GM18499 (cell line): ENCODE measurements at regions not wholly inside any gene's neighbourhood (a gene's known extent, or its start where the extent isn't known, plus 50 kb on each side); places are given as distances from the start of the nearest gene placed in this dataset.

Experiments
- ATAC-seq: cut with Tn5 transposase; IDR thresholded peaks from one replicate; pipeline ENCODE4 v1.9.1; 2021; ENCODE audit warnings: moderate number of reproducible peaks; ENCODE audit not compliant: insufficient read depth, unreplicated experiment

- ATAC-seq, result no peak
Observed at GRCh38 chr7:15798081-15798480, 111.6 kb upstream of the MEOX2 start.

GRCh38 chr7:15795393-15795792, 108.9 kb upstream of the MEOX2 start:
- ATAC-seq, result no peak

GRCh38 chr7:15794801-15795200, 108.3 kb upstream of the MEOX2 start:
- no peak for ATAC-seq

- ATAC-seq, result no peak
Observed at GRCh38 chr7:15784694-15785030, 98.2 kb upstream of the MEOX2 start.

GRCh38 chr7:15783987-15784693, 97.7 kb upstream of the MEOX2 start:
- ATAC-seq, result no peak

- ATAC-seq, result no peak
Observed at GRCh38 chr7:15782656-15783055, 96.2 kb upstream of the MEOX2 start.

GRCh38 chr7:15781944-15782343, 95.5 kb upstream of the MEOX2 start:
- no peak for ATAC-seq

- no peak for ATAC-seq
Observed at GRCh38 chr7:15780271-15780670, 93.8 kb upstream of the MEOX2 start.

GRCh38 chr7:15778191-15778590, 91.7 kb upstream of the MEOX2 start:
- no peak for ATAC-seq

- ATAC-seq, result no peak
Observed at GRCh38 chr7:15765753-15766152, 79.3 kb upstream of the MEOX2 start.

- ATAC-seq, result no peak
Observed at GRCh38 chr7:15764851-15765382, 78.4 kb upstream of the MEOX2 start.

- no peak for ATAC-seq
Observed at GRCh38 chr7:15764010-15764409, 77.5 kb upstream of the MEOX2 start.

GRCh38 chr7:15757041-15758000, 70.8 kb upstream of the MEOX2 start:
- no peak for ATAC-seq

GRCh38 chr7:15755061-15755460, 68.6 kb upstream of the MEOX2 start:
- ATAC-seq, result no peak

- no peak for ATAC-seq
Observed at GRCh38 chr7:15753887-15754579, 67.5 kb upstream of the MEOX2 start.

GRCh38 chr7:15752377-15752776, 65.9 kb upstream of the MEOX2 start:
- ATAC-seq, result no peak

GRCh38 chr7:15751191-15751701, 64.8 kb upstream of the MEOX2 start:
- ATAC-seq, result no peak

GRCh38 chr7:15750727-15751126, 64.2 kb upstream of the MEOX2 start:
- ATAC-seq, result no peak

GRCh38 chr7:15749631-15750030, 63.1 kb upstream of the MEOX2 start:
- no peak for ATAC-seq

GRCh38 chr7:15747712-15748111, 61.2 kb upstream of the MEOX2 start:
- ATAC-seq, result no peak

- no peak for ATAC-seq
Observed at GRCh38 chr7:15747301-15747700, 60.8 kb upstream of the MEOX2 start.
